IMR-90 (cell line): ENCODE measurements at regions not wholly inside any gene's neighbourhood (a gene's known extent, or its start where the extent isn't known, plus 50 kb on each side); places are given as distances from the start of the nearest gene placed in this dataset.

ENCODE experiments used
- ATAC-seq: fragments of 200-7000 bp; cut with Tn5 transposase; 2 replicates; pipeline ENCODE4 v1.9.1; 2020; ENCODE audit warnings: low read depth, mild to moderate bottlenecking, moderate library complexity
- BruUV-seq: library from RNA; stranded (reverse); fragments of 400-500 nt; replicated peaks from 2 replicates; lab custom pipeline; 2021; lab: Mats Ljungman, UMichigan
- CTCF ChIA-PET: fragments of 300-600 bp; formaldehyde crosslinking; extraction: SDS; loops from one replicate; lab custom pipeline; 2021; ENCODE audit warnings: antibody characterized with exemption; lab: Yijun Ruan, JAX
- POLR2A ChIA-PET: fragments of 300-600 bp; sonication (Branson Sonifier 250); formaldehyde crosslinking; loops from one replicate; lab custom pipeline; 2022; ENCODE audit warnings: antibody characterized with exemption; ENCODE audit not compliant: unreplicated experiment; lab: Charles Lee
- DNase-seq: peaks from one replicate; pipeline ENCODE4 v3.0.0; 2013
- H2AFZ ChIP-seq: replicated peaks from 2 replicates; pipeline ENCODE3; 2013; ENCODE audit warnings: low read length, mild to moderate bottlenecking; ENCODE audit not compliant: poor library complexity
- H2AK5ac ChIP-seq: 2 replicates; pipeline ENCODE4 v1.6.1; 2013; ENCODE audit warnings: low read depth, low read length, inconsistent platforms
- H2AK9ac ChIP-seq: replicated peaks from 2 replicates; pipeline ENCODE3; 2013; ENCODE audit warnings: mild to moderate bottlenecking, low read depth, low read length, moderate library complexity; ENCODE audit not compliant: poor library complexity
- H2BK120ac ChIP-seq: 2 replicates; pipeline ENCODE4 v1.6.1; 2013; ENCODE audit warnings: low read depth, low read length, inconsistent platforms
- H2BK15ac ChIP-seq: 3 replicates; pipeline ENCODE4 v1.6.1; 2013; ENCODE audit warnings: low read depth, low read length, inconsistent platforms
- H2BK20ac ChIP-seq: 2 replicates; pipeline ENCODE4 v1.6.1; 2013; ENCODE audit warnings: low read depth, mild to moderate bottlenecking, inconsistent platforms, low read length, moderate library complexity
- H2BK5ac ChIP-seq: 2 replicates; pipeline ENCODE4 v1.6.1; 2013; ENCODE audit warnings: mild to moderate bottlenecking, low read depth, low read length, inconsistent platforms; ENCODE audit not compliant: poor library complexity, severe bottlenecking
- H3K14ac ChIP-seq: replicated peaks from 2 replicates; pipeline ENCODE4 v1.6.1; 2013; ENCODE audit warnings: low read depth, low read length, inconsistent platforms
- H3K18ac ChIP-seq: 2 replicates; pipeline ENCODE4 v1.6.1; 2013; ENCODE audit warnings: low read depth, low read length, control low read depth
- H3K23ac ChIP-seq: 2 replicates; pipeline ENCODE4 v1.6.1; 2013; ENCODE audit warnings: low read depth, low read length, inconsistent platforms
- H3K27ac ChIP-seq: 2 replicates; pipeline ENCODE4 v1.5.1; 2013; ENCODE audit warnings: mild to moderate bottlenecking, control low read depth, low read length; ENCODE audit not compliant: insufficient read depth
- H3K27me3 ChIP-seq: 2 replicates; pipeline ENCODE4 v1.6.1; 2013; ENCODE audit warnings: low read length; ENCODE audit not compliant: control insufficient read depth, insufficient read depth
- H3K36me3 ChIP-seq: 2 replicates; pipeline ENCODE4 v1.6.1; 2013; ENCODE audit warnings: low read length, mixed read lengths; ENCODE audit not compliant: control insufficient read depth, insufficient read depth
- H3K4ac ChIP-seq: 2 replicates; pipeline ENCODE4 v1.6.1; 2013; ENCODE audit warnings: low read depth, low read length, inconsistent platforms
- H3K4me1 ChIP-seq: 2 replicates; pipeline ENCODE4 v1.6.1; 2013; ENCODE audit warnings: low read length, mixed read lengths; ENCODE audit not compliant: control insufficient read depth, insufficient read depth
- H3K4me2 ChIP-seq: 2 replicates; pipeline ENCODE4 v1.6.1; 2013; ENCODE audit warnings: low read depth, mild to moderate bottlenecking, control low read depth, low read length, moderate library complexity
- H3K4me3 ChIP-seq: 2 replicates; pipeline ENCODE4 v1.5.1; 2013; ENCODE audit warnings: low read depth, mild to moderate bottlenecking, control low read depth, low read length, moderate library complexity; ENCODE audit not compliant: insufficient read depth
- H3K56ac ChIP-seq: 2 replicates; pipeline ENCODE4 v1.6.1; 2013; ENCODE audit warnings: low read length, inconsistent platforms; ENCODE audit not compliant: insufficient read depth; ENCODE audit errors: extremely low read depth
- H3K79me1 ChIP-seq, 2 experiments: 2 replicates each; pipeline ENCODE4 v1.6.1; 2013; ENCODE audit warnings: low read length in 2 of 2, inconsistent platforms in 1 of 2, low read depth in 1 of 2
- H3K9ac ChIP-seq: 2 replicates; pipeline ENCODE4 v1.6.1; 2013; ENCODE audit warnings: low read depth, low read length, control low read depth
- H3K9me1 ChIP-seq: 2 replicates; pipeline ENCODE4 v1.6.1; 2013; ENCODE audit warnings: low read length, inconsistent platforms; ENCODE audit not compliant: insufficient read depth
- H3K9me3 ChIP-seq: 2 replicates; pipeline ENCODE4 v1.6.1; 2013; ENCODE audit warnings: low read length; ENCODE audit not compliant: control insufficient read depth, insufficient read depth
- H4K20me1 ChIP-seq: 2 replicates; pipeline ENCODE4 v1.6.1; 2013; ENCODE audit warnings: low read length, inconsistent platforms; ENCODE audit not compliant: insufficient read depth
- H4K5ac ChIP-seq: 2 replicates; pipeline ENCODE4 v1.6.1; 2013; ENCODE audit warnings: mild to moderate bottlenecking, low read depth, low read length, control low read depth
- H4K8ac ChIP-seq, 2 experiments: 2 replicates each; pipeline ENCODE4 v1.6.1; 2013; ENCODE audit warnings: low read depth in 2 of 2, low read length in 2 of 2, control low read depth in 1 of 2, inconsistent platforms in 1 of 2
- H4K91ac ChIP-seq: 2 replicates; pipeline ENCODE4 v1.6.1; 2013; ENCODE audit warnings: low read depth, low read length, inconsistent platforms; ENCODE audit not compliant: insufficient read depth
- BHLHE40 ChIP-seq: fragments of 150-350 bp; IDR thresholded peaks from 2 replicates; pipeline ENCODE4 v1.6.1; 2016; ENCODE audit warnings: mild to moderate bottlenecking, low read depth, low read length
- CEBPB ChIP-seq: IDR thresholded peaks from 2 replicates; pipeline ENCODE4 v1.6.1; 2012; ENCODE audit warnings: low read depth, low read length, improper control_type of control experiment
- CHD1 ChIP-seq: IDR thresholded peaks from 2 replicates; pipeline ENCODE4 v1.6.1; 2012; ENCODE audit warnings: low read depth, low read length, improper control_type of control experiment
- CTCF ChIP-seq: conservative IDR thresholded peaks from 2 replicates; pipeline ENCODE4 v1.5.1; 2012; ENCODE audit warnings: mild to moderate bottlenecking, low read depth, low read length, improper control_type of control experiment
- ELK1 ChIP-seq: fragments of 150-350 bp; IDR thresholded peaks from 2 replicates; pipeline ENCODE4 v1.6.1; 2016; ENCODE audit warnings: low read depth, mild to moderate bottlenecking, low read length, moderate library complexity, borderline replicate concordance
- MAFK ChIP-seq: IDR thresholded peaks from 2 replicates; pipeline ENCODE4 v1.6.1; 2012; ENCODE audit warnings: low read depth, low read length, improper control_type of control experiment
- MXI1 ChIP-seq: IDR thresholded peaks from 2 replicates; pipeline ENCODE4 v1.6.1; 2012; ENCODE audit warnings: low read depth, mild to moderate bottlenecking, low read length, moderate library complexity, borderline replicate concordance
- NFE2L2 ChIP-seq: fragments of 150-350 bp; IDR thresholded peaks from 2 replicates; pipeline ENCODE4 v1.6.1; 2016; ENCODE audit warnings: low read depth, mild to moderate bottlenecking, low read length
- POLR2A ChIP-seq: IDR thresholded peaks from 2 replicates; pipeline ENCODE4 v1.6.1; 2012; ENCODE audit warnings: mild to moderate bottlenecking, low read depth, low read length
- RAD21 ChIP-seq: IDR thresholded peaks from 2 replicates; pipeline ENCODE4 v1.6.1; 2012; ENCODE audit warnings: low read length, improper control_type of control experiment
- RCOR1 ChIP-seq: IDR thresholded peaks from 2 replicates; pipeline ENCODE4 v1.6.1; 2012; ENCODE audit warnings: mild to moderate bottlenecking, low read length, improper control_type of control experiment; ENCODE audit not compliant: insufficient replicate concordance
- RFX5 ChIP-seq: IDR thresholded peaks from 2 replicates; pipeline ENCODE4 v1.8.0; 2012; ENCODE audit warnings: low read depth, mild to moderate bottlenecking, low read length, moderate library complexity
- SMC3 ChIP-seq: fragments of 150-350 bp; IDR thresholded peaks from 2 replicates; pipeline ENCODE4 v1.6.1; 2016; ENCODE audit warnings: low read depth, mild to moderate bottlenecking, antibody characterized with exemption, low read length, moderate library complexity
- USF2 ChIP-seq: fragments of 150-350 bp; IDR thresholded peaks from 2 replicates; pipeline ENCODE4 v1.6.1; 2017; ENCODE audit warnings: mild to moderate bottlenecking, antibody characterized with exemption, low read length, low read depth
- WGBS, 2 experiments: methylation state at CpG; one replicate each; pipeline versions ENCODE4 v1.1.5 to v1.1.7; 2013; ENCODE audit warnings: missing lambda C conversion rate in 2 of 2; ENCODE audit not compliant: insufficient read length in 1 of 2; ENCODE audit errors: extremely low coverage in 2 of 2; 5-methylcytosine and 5-hydroxymethylcytosine counted together
- dilution Hi-C: fragments of 300-500 bp; cut with HindIII; formaldehyde crosslinking; loops from one replicate; pipeline ENCODE4 v1.14.3; 2018; ENCODE audit warnings: low sequenced_read_pairs; ENCODE audit not compliant: unreplicated experiment
- in situ Hi-C: fragments of 300-500 bp; cut with MboI; formaldehyde crosslinking; loops from 3 replicates; pipeline ENCODE4 v1.14.3; 2019; ENCODE audit warnings: low sequenced_read_pairs, inconsistent platforms, mixed read lengths
- intact Hi-C: fragments of 100-400 bp; cut with micrococcal nuclease; formaldehyde crosslinking; loops from 2 replicates; pipeline ENCODE4 v1.10.0; 2022

GRCh38 chr2:217316743-217317142, 456.9 kb upstream of the TNP1 start:
- in situ Hi-C loops (no loop called here), intact Hi-C loops (no loop called here), dilution Hi-C loops (no loop called here)
- no TSS peak for BruUV-seq
- DNase-seq (peak; percentile 73), ATAC-seq (peak; percentile 77)
- H2BK5ac ChIP-seq: peak overlapping the region; percentile 53
- peaks cover 4% of the 10 kb centered on the region; the same call in 1 of the 2 replicates for H3K9me3 ChIP-seq
- no peak overlapping the region for H3K9ac ChIP-seq
- H2AK5ac ChIP-seq: peak overlapping the region; percentile 18
- H3K27ac ChIP-seq: peak overlapping the region; percentile 78; the same call in 1 of the 2 replicates
- no peak overlapping the region; the same call in 1 of the 2 replicates for H3K14ac ChIP-seq
- H3K36me3 ChIP-seq: peaks cover 7% of the 10 kb centered on the region
- peak overlapping the region; percentile 61; the same call in 1 of the 2 replicates for H3K4me2 ChIP-seq
- peak overlapping the region; percentile 8 to 73; a peak in 3 of 4 replicates for H4K8ac ChIP-seq
- peaks cover 6% of the 10 kb centered on the region for H3K4me1 ChIP-seq
- H3K56ac ChIP-seq: no peak overlapping the region; the same call in 1 of the 2 replicates
- no peak overlapping the region for H2AK9ac ChIP-seq
- peak overlapping the region; percentile 15; the same call in 1 of the 2 replicates for H4K91ac ChIP-seq
- H3K9me1 ChIP-seq: peaks cover 3% of the 10 kb centered on the region
- no CpG with 5 or more reads among the region's 1 CpG for WGBS, 2 experiments
- H2BK15ac ChIP-seq: 0 out of 3 replicates have a peak overlapping the region, but pooled peaks have one; percentile 96
- peak overlapping the region; percentile 98 for H3K18ac ChIP-seq
- H3K4me3 ChIP-seq: no peak overlapping the region
- no peaks in the 10 kb centered on the region for H3K27me3 ChIP-seq
- ChIA-PET POLR2A (no interaction called here), CTCF (no interaction called here)
- H4K20me1 ChIP-seq: no peaks in the 10 kb centered on the region
- no peaks in the 10 kb centered on the region for H3K79me1 ChIP-seq
- peak overlapping the region; percentile 65 for H2BK120ac ChIP-seq
- TF ChIP-seq RAD21 (no peak), CTCF (no peak), CEBPB (no peak), POLR2A (no peak), ELK1 (no peak), BHLHE40 (no peak), MXI1 (no peak), NFE2L2 (no peak), MAFK (no peak), RFX5 (no peak), CHD1 (no peak), SMC3 (no peak), USF2 (no peak), RCOR1 (no peak)
- H3K23ac ChIP-seq: peak overlapping the region; percentile 25; the same call in 1 of the 2 replicates
- H2BK20ac ChIP-seq: peak overlapping the region; percentile 71; the same call in 1 of the 2 replicates
- peak overlapping the region; percentile 32; the same call in 1 of the 2 replicates for H3K4ac ChIP-seq
- H4K5ac ChIP-seq: peak overlapping the region; percentile 98
- H2AFZ ChIP-seq: no peak overlapping the region
